Left lung (tissue), 4 donors: ENCODE measurements at regions not wholly inside any gene's neighbourhood (a gene's known extent, or its start where the extent isn't known, plus 50 kb on each side); places are given as distances from the start of the nearest gene placed in this dataset.

ENCODE experiments used
- ATAC-seq: fragments of 200-7000 bp; cut with Tn5 transposase; one replicate; pipeline ENCODE4 v1.9.1; 2020; ENCODE audit warnings: moderate library complexity
- DNase-seq, 4 donors: peaks; one replicate each; pipeline ENCODE4 v3.0.0-alpha.2; 2013 to 2020
- H3K27ac ChIP-seq, 2 donors: fragments of 200-600 bp; sonication (generic) in 1 of 2; one replicate each; pipeline versions ENCODE4 v1.5.0 to v1.8.0; 2020 to 2021
- H3K27me3 ChIP-seq, 2 donors: fragments of 200-600 bp; sonication (generic) in 1 of 2; one replicate each; pipeline versions ENCODE4 v1.5.0 to v1.8.0; 2020 to 2021
- H3K36me3 ChIP-seq, 2 donors: fragments of 200-600 bp; sonication (generic) in 1 of 2; one replicate each; pipeline versions ENCODE4 v1.5.0 to v1.8.0; 2020 to 2021
- H3K4me1 ChIP-seq, 2 donors: fragments of 200-600 bp; one replicate each; pipeline ENCODE4 v1.8.0; 2021
- H3K4me3 ChIP-seq, 2 donors: fragments of 200-600 bp; sonication (generic) in 1 of 2; one replicate each; pipeline versions ENCODE4 v1.5.0 to v1.8.0; 2020 to 2021; ENCODE audit warnings: mild to moderate bottlenecking in 1 of 2
- H3K9me3 ChIP-seq, 2 donors: fragments of 200-600 bp; sonication (generic) in 1 of 2; one replicate each; pipeline versions ENCODE4 v1.5.0 to v1.8.0; 2020 to 2021
- intact Hi-C, 2 donors: fragments of 100-400 bp; cut with DNase I; formaldehyde crosslinking; loops; one replicate each; pipeline versions ENCODE4 v1.11.2 to v1.14.2; 2022
- TF ChIP-seq, protein P1 (sequence below), 2 donors: fragments of 200-600 bp; sonication (generic) in 1 of 2; IDR thresholded peaks; one replicate each; pipeline versions ENCODE4 v1.5.0 to v1.8.0; 2021; ENCODE audit warnings: antibody characterized with exemption in 2 of 2
- donor health status: DM: no; HTN: yes; CAD: no.
- donor health status: DM: no; HTN: no; CAD: no.

DNA sequence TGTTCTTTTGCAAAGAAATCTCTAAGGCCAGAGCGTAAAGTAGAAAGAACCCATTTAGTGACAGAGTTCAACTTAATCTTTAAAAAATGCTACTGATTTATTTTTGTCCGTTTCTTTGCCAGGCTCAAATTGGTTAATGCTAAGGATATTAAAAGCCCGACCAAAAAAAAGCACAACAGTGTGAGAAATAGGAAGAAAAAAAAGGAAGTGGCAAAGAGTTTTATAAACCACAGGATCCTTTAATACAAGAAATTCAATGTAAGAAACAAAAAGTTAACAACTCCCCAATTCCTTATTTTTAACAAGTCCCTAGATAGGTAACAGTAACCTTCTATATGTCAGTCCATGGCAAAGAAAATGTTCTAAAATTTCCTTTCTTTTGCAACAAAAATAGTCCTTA is 480.4 kb downstream of the ACTRT1 start:
- ATAC-seq (no peak), DNase-seq (no peak)
- H3K27ac ChIP-seq: no peak overlapping the region
- no peak overlapping the region for H3K4me3 ChIP-seq
- TF ChIP-seq, protein P1, sequence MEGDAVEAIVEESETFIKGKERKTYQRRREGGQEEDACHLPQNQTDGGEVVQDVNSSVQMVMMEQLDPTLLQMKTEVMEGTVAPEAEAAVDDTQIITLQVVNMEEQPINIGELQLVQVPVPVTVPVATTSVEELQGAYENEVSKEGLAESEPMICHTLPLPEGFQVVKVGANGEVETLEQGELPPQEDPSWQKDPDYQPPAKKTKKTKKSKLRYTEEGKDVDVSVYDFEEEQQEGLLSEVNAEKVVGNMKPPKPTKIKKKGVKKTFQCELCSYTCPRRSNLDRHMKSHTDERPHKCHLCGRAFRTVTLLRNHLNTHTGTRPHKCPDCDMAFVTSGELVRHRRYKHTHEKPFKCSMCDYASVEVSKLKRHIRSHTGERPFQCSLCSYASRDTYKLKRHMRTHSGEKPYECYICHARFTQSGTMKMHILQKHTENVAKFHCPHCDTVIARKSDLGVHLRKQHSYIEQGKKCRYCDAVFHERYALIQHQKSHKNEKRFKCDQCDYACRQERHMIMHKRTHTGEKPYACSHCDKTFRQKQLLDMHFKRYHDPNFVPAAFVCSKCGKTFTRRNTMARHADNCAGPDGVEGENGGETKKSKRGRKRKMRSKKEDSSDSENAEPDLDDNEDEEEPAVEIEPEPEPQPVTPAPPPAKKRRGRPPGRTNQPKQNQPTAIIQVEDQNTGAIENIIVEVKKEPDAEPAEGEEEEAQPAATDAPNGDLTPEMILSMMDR (IDR thresholded peaks at IDR 0.05): no peak
- H3K27me3 ChIP-seq: no peaks in the 10 kb centered on the region
- no peaks in the 10 kb centered on the region for H3K9me3 ChIP-seq
- intact Hi-C loops: no loop called here
- no peaks in the 10 kb centered on the region for H3K4me1 ChIP-seq
- H3K36me3 ChIP-seq: no peaks in the 10 kb centered on the region

DNA sequence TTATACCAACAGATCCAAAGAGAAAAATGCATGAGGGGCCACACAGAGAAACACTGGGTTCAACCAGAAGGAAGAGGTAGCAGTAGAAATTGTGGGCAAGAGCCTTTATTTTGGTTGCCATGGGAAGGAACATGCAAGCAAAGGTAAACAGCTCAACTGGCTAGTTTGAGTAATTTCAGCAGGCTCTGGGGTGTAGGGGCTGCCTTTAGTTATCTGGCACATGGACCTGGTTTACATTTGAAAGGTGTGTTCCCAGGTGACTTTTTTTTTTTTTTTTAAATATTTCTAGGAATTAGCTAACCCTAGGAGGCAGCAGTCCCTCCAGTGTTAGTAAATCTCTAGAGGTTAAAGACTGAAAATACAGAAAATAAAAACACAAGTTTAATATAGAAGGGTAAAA is 481.9 kb downstream of the ACTRT1 start:
- H3K4me1 ChIP-seq: no peaks in the 10 kb centered on the region
- H3K36me3 ChIP-seq: no peaks in the 10 kb centered on the region
- H3K4me3 ChIP-seq: no peak overlapping the region
- no peaks in the 10 kb centered on the region for H3K9me3 ChIP-seq
- DNase-seq (no peak), ATAC-seq (no peak)
- TF ChIP-seq, protein P1 (IDR thresholded peaks at IDR 0.05): no peak
- H3K27ac ChIP-seq: no peak overlapping the region
- H3K27me3 ChIP-seq: no peaks in the 10 kb centered on the region
- intact Hi-C loops: no loop called here

GRCh38 chrX:127568691-127569090 is 483.5 kb downstream of the ACTRT1 start:
- TF ChIP-seq, protein P1 (IDR thresholded peaks at IDR 0.05): no peak
- intact Hi-C loops: no loop called here

GRCh38 chrX:127558811-127559210 is 493.4 kb downstream of the ACTRT1 start:
- H3K36me3 ChIP-seq: no peaks in the 10 kb centered on the region
- no peak for DNase-seq
- H3K9me3 ChIP-seq: peaks cover 0 to 2% of the 10 kb centered on the region in 2 donors
- TF ChIP-seq, protein P1 (IDR thresholded peaks at IDR 0.05): no peak
- ATAC-seq: no peak
- H3K4me3 ChIP-seq: no peak overlapping the region
- no peaks in the 10 kb centered on the region for H3K27me3 ChIP-seq
- intact Hi-C loops: no loop called here
- H3K4me1 ChIP-seq: no peaks in the 10 kb centered on the region
- H3K27ac ChIP-seq: no peak overlapping the region

More at GRCh38 chrX:127568691-127569090, 483.5 kb downstream of the ACTRT1 start:
- Histone ChIP-seq H3K27ac (no peak overlapping the region), H3K9me3 (no peaks in the 10 kb centered on the region), H3K4me3 (no peak overlapping the region), H3K4me1 (no peaks in the 10 kb centered on the region), H3K36me3 (no peaks in the 10 kb centered on the region), H3K27me3 (no peaks in the 10 kb centered on the region)
- DNase-seq (no peak), ATAC-seq (no peak)

DNA sequence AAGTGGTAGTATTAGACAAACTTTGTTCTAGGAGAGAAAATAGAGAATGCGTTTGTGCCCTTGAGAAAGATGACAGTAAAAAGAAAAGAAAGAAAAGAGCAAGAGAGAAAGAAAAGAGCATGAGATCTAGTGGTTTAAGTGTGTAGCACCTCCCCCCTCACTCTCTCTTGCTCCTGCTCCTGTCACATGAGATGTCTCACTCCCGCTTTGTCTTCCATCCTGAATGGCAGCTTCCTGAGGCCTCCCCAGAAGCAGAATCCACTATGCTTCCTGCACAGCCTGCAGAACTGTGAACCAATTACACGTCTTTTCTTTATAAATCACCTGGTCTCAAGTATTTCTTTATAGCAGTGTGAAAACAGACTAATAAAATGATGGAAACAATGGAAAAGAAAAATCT is 499.6 kb downstream of the ACTRT1 start:
- Histone ChIP-seq H3K27ac (no peak overlapping the region), H3K27me3 (no peaks in the 10 kb centered on the region), H3K4me1 (no peaks in the 10 kb centered on the region), H3K36me3 (no peaks in the 10 kb centered on the region), H3K4me3 (no peak overlapping the region), H3K9me3 (no peaks in the 10 kb centered on the region)
- no peak for DNase-seq
- TF ChIP-seq, protein P1 (IDR thresholded peaks at IDR 0.05): no peak
- no peak for ATAC-seq
- intact Hi-C loops: no loop called here
